ENCODE measurements at regions not wholly inside any gene's neighbourhood (a gene's known extent, or its start where the extent isn't known, plus 50 kb on each side); places are given as distances from the start of the nearest gene placed in this dataset.

DNA sequence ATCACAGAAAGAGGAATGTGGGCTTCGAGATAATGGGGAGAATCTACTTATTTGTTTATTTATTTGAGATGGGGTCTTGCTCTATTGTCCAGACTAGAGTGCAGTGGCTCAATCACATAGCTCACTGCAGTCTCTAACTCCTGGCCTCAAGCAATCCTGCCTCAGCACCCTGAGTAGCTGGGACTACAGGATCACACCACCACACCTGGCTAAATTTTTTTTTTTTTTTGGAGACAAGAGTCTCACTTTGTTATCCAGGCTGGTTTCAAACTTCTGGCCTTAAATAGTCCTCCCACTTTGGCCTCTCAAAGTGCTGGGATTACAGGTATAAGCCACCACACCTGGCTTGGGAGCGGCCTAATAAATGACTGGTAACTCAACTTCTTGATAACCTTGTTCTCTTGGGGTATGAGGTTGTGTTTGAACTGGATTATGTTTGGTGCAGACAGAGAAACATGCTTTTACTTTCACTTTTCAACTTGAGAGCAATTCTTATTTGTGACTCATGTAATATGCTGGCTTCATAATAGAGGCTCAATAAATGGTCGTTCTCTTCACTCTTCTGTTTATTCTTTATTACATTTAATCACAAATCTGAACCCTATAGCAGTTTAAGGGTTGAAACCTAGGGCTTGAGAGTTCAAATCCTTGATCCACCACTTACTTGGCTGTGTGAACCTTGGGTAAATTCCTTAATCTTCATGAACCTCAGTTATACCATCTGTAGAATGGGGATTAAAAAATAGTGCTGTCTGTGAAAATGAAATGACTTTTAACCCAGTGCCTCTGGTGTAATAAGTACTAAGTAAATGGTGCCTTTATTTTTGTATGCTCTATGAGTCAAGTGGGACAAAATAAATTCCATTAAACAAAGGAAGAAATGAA, 129.1 kb upstream of the HS3ST2 start:
- TF ChIP-seq POLR2A (IDR thresholded peaks at IDR 0.05) (no peak), CTCF (IDR thresholded peaks at IDR 0.05) (no peak), EP300 (IDR thresholded peaks at IDR 0.05) (no peak)
